ENCODE measurements at regions not wholly inside any gene's neighbourhood (a gene's known extent, or its start where the extent isn't known, plus 50 kb on each side); places are given as distances from the start of the nearest gene placed in this dataset.

- no peak for TF ChIP-seq CTCF (IDR thresholded peaks at IDR 0.05; ENCODE audit: unreplicated experiment)
- Mint-ChIP-seq H3K4me3 (ENCODE audit: low read depth) (no peak overlapping the region), H3K27me3 (peaks cover under 1% of the 10 kb centered on the region), H3K4me1 (ENCODE audit: low read depth) (peaks cover 7% of the 10 kb centered on the region), H3K9me3 (ENCODE audit: low read depth) (peaks cover 3% of the 10 kb centered on the region), H3K36me3 (ENCODE audit: insufficient read depth) (no peaks in the 10 kb centered on the region), H3K27ac (no peak overlapping the region)
- DNase-seq (ENCODE audit: low spot score, unreplicated experiment) = no peak
These were observed 91.1 kb downstream of the ENC1 start for GRCh38 chr5:74549384-74549783.

- no peak overlapping the region for H3K4me3 Mint-ChIP-seq (ENCODE audit: low read depth)
- peaks cover 19% of the 10 kb centered on the region for H3K4me1 Mint-ChIP-seq (ENCODE audit: low read depth)
- TF ChIP-seq CTCF (IDR thresholded peaks at IDR 0.05; ENCODE audit: unreplicated experiment) = no peak
- H3K36me3 Mint-ChIP-seq (ENCODE audit: insufficient read depth) = no peaks in the 10 kb centered on the region
- no peaks in the 10 kb centered on the region for H3K9me3 Mint-ChIP-seq (ENCODE audit: low read depth)
- peaks cover 4% of the 10 kb centered on the region for H3K27me3 Mint-ChIP-seq
- no peak overlapping the region for H3K27ac Mint-ChIP-seq
- no peak for DNase-seq (ENCODE audit: low spot score, unreplicated experiment)
These were observed 93.7 kb downstream of the ENC1 start for GRCh38 chr5:74546796-74547195.

GRCh38 chr5:74544811-74545210 lies 95.7 kb downstream of the ENC1 start:
- Mint-ChIP-seq H3K4me3 (ENCODE audit: low read depth) (no peak overlapping the region), H3K36me3 (ENCODE audit: insufficient read depth) (no peaks in the 10 kb centered on the region), H3K27ac (no peak overlapping the region), H3K27me3 (peaks cover 4% of the 10 kb centered on the region), H3K4me1 (ENCODE audit: low read depth) (peaks cover 25% of the 10 kb centered on the region), H3K9me3 (ENCODE audit: low read depth) (no peaks in the 10 kb centered on the region)
- TF ChIP-seq CTCF (IDR thresholded peaks at IDR 0.05; ENCODE audit: unreplicated experiment) = no peak
- DNase-seq (ENCODE audit: low spot score, unreplicated experiment) = no peak

GRCh38 chr5:74543162-74543995 lies 97.1 kb downstream of the ENC1 start:
- no peaks in the 10 kb centered on the region for H3K36me3 Mint-ChIP-seq (ENCODE audit: insufficient read depth)
- H3K4me1 Mint-ChIP-seq (ENCODE audit: low read depth) = peaks cover 23% of the 10 kb centered on the region
- peaks cover 4% of the 10 kb centered on the region for H3K27me3 Mint-ChIP-seq
- no peak for TF ChIP-seq CTCF (IDR thresholded peaks at IDR 0.05; ENCODE audit: unreplicated experiment)
- H3K27ac Mint-ChIP-seq = peak overlapping the region; percentile 63
- H3K4me3 Mint-ChIP-seq (ENCODE audit: low read depth) = no peak overlapping the region
- no peak for DNase-seq (ENCODE audit: low spot score, unreplicated experiment)
- H3K9me3 Mint-ChIP-seq (ENCODE audit: low read depth) = no peaks in the 10 kb centered on the region

- H3K36me3 Mint-ChIP-seq (ENCODE audit: insufficient read depth) = no peaks in the 10 kb centered on the region
- no peak for TF ChIP-seq CTCF (IDR thresholded peaks at IDR 0.05; ENCODE audit: unreplicated experiment)
- DNase-seq (ENCODE audit: low spot score, unreplicated experiment) = no peak
- H3K27me3 Mint-ChIP-seq = peaks cover 4% of the 10 kb centered on the region
- H3K4me1 Mint-ChIP-seq (ENCODE audit: low read depth) = peaks cover 26% of the 10 kb centered on the region
- no peak overlapping the region for H3K27ac Mint-ChIP-seq
- H3K4me3 Mint-ChIP-seq (ENCODE audit: low read depth) = no peak overlapping the region
- no peaks in the 10 kb centered on the region for H3K9me3 Mint-ChIP-seq (ENCODE audit: low read depth)
These were observed 98.0 kb downstream of the ENC1 start for GRCh38 chr5:74542482-74542881.
